GM21825 (cell line): ENCODE measurements at regions not wholly inside any gene's neighbourhood (a gene's known extent, or its start where the extent isn't known, plus 50 kb on each side); places are given as distances from the start of the nearest gene placed in this dataset.
A peak's percentile ranks its signal among the peaks of the same experiment; 100 is the strongest.

ENCODE experiments used
- ATAC-seq: cut with Tn5 transposase; IDR thresholded peaks from one replicate; pipeline ENCODE4 v1.9.1; 2021; ENCODE audit warnings: mild to moderate bottlenecking, moderate library complexity; ENCODE audit not compliant: unreplicated experiment

- no peak for ATAC-seq
Observed at GRCh38 chr5:168039566-168040248, 251.7 kb upstream of the WWC1 start.

- no peak for ATAC-seq
Observed at GRCh38 chr5:168041583-168041982, 249.9 kb upstream of the WWC1 start.

- no peak for ATAC-seq
Observed at GRCh38 chr5:168042284-168043068, 249.0 kb upstream of the WWC1 start.

- ATAC-seq, result no peak
Observed at GRCh38 chr5:168046163-168046562, 245.3 kb upstream of the WWC1 start.

- ATAC-seq, result peak; percentile 54
Observed at GRCh38 chr5:168047043-168047668, 244.3 kb upstream of the WWC1 start.

- no peak for ATAC-seq
Observed at GRCh38 chr5:168047669-168048111, 243.8 kb upstream of the WWC1 start.

GRCh38 chr5:168048486-168048885 is 243.0 kb upstream of the WWC1 start:
- ATAC-seq, result no peak

GRCh38 chr5:168052686-168053085 is 238.8 kb upstream of the WWC1 start:
- no peak for ATAC-seq

- no peak for ATAC-seq
Observed at GRCh38 chr5:168054091-168054490, 237.4 kb upstream of the WWC1 start.

- ATAC-seq, result no peak
Observed at GRCh38 chr5:168055141-168055683, 236.2 kb upstream of the WWC1 start.

GRCh38 chr5:168055961-168056360 is 235.5 kb upstream of the WWC1 start:
- no peak for ATAC-seq

GRCh38 chr5:168056499-168057182 is 234.8 kb upstream of the WWC1 start:
- ATAC-seq, result no peak

GRCh38 chr5:168057905-168058304 is 233.5 kb upstream of the WWC1 start:
- no peak for ATAC-seq

GRCh38 chr5:168059131-168059530 is 232.3 kb upstream of the WWC1 start:
- ATAC-seq, result no peak

GRCh38 chr5:168062239-168062638 is 229.2 kb upstream of the WWC1 start:
- no peak for ATAC-seq

GRCh38 chr5:168064457-168064856 is 227.0 kb upstream of the WWC1 start:
- ATAC-seq, result no peak

GRCh38 chr5:168064933-168065622 is 226.4 kb upstream of the WWC1 start:
- ATAC-seq, result no peak

- ATAC-seq, result no peak
Observed at GRCh38 chr5:168066536-168067208, 224.8 kb upstream of the WWC1 start.

GRCh38 chr5:168070761-168071160 is 220.7 kb upstream of the WWC1 start:
- ATAC-seq, result no peak

GRCh38 chr5:168072665-168073064 is 218.8 kb upstream of the WWC1 start:
- no peak for ATAC-seq
